Hematopoietic multipotent progenitor cell treated with erythropoietin and hydrocortisone succinate and interleukin-3 and kit ligand, for 6 days (in vitro differentiated cells): ENCODE measurements at regions not wholly inside any gene's neighbourhood (a gene's known extent, or its start where the extent isn't known, plus 50 kb on each side); places are given as distances from the start of the nearest gene placed in this dataset.

Source experiments
- DNase-seq: peaks from one replicate; pipeline ENCODE4 v3.0.0-alpha.2; 2015

- DNase-seq, result no peak
These were observed 186.1 kb upstream of the SLITRK2 start for GRCh38 chrX:145631461-145631951.

- DNase-seq, result no peak
These were observed 163.1 kb upstream of the SLITRK2 start for GRCh38 chrX:145654486-145654885.

DNA sequence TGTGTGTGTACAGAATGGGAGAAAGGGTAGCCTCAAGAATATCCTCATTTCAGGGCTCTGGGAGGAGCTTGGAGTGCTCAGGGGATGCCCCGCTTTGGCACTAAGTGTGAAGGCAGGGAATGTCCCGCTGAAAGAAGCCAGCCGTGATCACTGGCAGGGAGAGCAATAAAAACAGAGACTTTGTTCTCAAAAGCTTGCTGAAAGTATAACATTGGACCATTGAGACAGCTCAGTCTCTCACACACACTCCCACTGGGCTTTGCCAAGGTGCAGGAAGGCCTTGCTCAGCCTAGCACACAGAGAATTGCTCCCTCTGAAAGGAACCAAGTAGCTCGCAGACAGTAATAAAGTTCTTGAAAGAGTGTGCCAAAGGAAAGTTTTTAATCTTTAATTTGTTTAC, 143.8 kb upstream of the SLITRK2 start:
- DNase-seq, result no peak

DNA sequence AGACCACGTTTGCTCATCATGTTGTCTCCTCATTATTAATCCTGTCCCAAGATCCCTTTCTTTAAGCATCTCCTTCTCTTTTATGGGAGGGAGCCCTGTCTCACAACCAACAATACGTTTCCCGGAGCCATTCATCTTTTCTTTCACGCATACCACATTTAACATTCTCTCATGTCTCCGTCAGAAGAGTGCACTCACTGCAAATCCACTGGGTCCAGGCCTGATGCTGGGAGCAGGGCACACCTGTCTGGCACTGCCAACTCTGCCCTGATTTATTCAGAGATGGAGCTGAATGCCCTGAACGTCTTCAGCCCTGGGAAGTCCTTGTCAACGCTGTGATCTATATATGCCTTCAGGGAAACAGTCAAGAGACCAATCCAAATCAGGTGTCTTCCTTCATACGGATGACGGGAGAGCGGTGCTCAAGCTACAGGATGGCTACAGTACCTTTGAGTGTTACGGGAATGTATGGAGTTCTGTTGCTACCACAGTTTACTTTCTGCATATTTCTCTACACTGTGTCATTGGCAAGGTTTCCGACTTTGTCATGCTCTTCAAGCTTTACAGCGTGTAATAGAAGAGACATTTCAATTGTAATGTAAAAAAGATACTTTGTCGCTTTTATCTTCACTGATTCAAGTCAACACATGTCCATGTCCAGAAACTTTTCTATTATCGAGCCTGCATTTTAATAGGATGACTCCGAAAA, 140.4 kb upstream of the SLITRK2 start:
- DNase-seq, result no peak

DNA sequence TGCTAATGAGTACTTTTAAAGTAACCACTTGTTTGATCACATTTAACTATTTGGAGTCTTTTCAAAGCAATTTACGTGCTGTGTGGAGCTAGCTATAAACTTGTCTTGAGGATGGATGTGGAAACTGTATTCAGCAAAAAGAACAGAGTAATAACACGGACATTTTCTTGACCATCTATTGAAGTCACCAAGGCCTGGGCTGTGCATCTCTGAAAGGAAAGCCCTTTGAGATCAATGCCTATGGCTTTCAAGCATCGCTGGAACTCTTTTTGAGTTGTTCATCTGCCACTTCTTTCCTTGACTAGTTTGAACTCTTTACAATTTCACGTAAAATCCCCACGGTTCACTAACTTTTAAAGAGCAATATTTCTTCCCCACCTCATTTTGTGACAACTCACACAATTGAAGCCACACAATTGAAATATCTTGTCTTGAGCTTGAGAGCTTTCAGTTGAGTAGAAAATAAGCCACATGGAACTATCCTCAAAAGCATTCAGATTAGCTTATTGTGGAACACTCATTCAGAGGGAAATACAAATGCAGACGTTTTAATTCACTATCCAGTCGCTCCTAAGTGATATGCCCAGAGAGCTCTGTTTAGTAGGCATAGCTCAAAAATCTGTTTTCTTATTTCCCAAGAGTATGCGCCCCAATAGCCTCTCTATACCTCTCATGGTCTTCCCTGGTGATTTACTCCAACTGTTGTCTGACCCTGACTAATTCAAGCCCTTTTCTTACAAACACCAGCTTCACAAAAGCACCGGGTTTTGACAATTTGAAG, 134.9 kb upstream of the SLITRK2 start:
- no peak for DNase-seq

DNA sequence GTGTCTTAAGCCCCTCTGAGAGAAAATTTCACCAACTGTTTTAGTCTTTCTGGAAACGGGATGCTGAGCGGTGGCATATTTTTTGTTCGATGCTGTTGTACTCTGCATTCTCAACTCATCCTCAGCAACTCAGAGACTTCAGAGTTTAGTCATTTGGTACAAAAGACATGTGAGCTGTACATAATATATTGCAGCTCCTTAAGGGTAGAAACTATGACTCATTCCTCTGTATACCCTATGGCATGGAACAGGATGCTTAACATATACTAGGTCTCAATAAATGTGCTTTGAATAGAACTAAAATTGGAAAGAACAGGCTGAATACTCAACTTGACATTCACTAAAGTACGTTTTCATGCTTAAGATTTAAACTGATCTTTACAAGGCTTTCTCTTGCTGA, 130.5 kb upstream of the SLITRK2 start:
- no peak for DNase-seq

- DNase-seq, result no peak
These were observed 129.9 kb upstream of the SLITRK2 start for GRCh38 chrX:145687707-145688106.

GRCh38 chrX:145694048-145694447, 123.6 kb upstream of the SLITRK2 start:
- DNase-seq, result no peak

- DNase-seq, result no peak
These were observed 101.9 kb upstream of the SLITRK2 start for GRCh38 chrX:145715641-145716138.

DNA sequence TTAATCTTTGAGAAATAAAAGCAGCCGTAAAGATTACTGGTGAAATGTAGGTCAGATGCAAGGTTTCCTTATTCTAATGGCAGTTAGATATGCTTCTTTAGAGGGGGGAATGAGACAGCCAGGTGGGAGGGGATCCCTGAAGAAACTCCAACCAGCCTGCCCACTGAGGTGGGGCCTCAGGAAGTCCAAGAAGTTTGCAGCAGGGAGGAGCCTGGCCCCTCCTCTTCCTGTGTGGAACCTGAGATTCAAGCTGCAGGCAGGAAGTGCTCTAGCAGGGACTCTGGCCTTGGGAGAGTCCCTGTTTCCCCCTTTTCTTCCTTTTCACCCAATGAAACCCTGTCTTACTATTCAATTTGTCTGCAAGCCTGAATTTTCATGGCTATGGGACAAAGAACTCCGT, 101.4 kb upstream of the SLITRK2 start:
- no peak for DNase-seq

- DNase-seq, result no peak
These were observed 90.2 kb upstream of the SLITRK2 start for GRCh38 chrX:145727476-145727875.

DNA sequence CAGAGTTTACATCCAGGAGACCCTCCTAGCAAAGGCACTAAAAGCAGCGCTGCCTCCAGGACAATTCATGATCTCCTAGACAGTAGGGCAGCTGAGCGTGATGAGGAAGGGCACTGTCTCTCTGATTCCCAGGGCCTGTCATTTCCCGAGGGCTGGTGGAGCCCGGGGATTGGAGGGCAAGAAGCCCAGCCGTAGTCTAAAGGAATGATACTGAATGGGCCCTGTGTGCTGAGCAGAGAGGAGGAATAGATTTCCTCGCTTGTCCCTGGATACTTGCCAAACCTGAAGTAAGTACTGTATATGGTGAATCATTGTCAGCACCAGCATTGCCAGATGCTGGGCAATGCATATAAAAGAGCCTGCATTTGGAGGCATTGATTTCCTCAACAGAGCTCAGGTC, 88.0 kb upstream of the SLITRK2 start:
- no peak for DNase-seq

GRCh38 chrX:145735036-145735435, 82.6 kb upstream of the SLITRK2 start:
- no peak for DNase-seq

GRCh38 chrX:145751943-145752342, 65.7 kb upstream of the SLITRK2 start:
- no peak for DNase-seq
